Thyroid gland (tissue), 4 donors: ENCODE measurements at regions not wholly inside any gene's neighbourhood (a gene's known extent, or its start where the extent isn't known, plus 50 kb on each side); places are given as distances from the start of the nearest gene placed in this dataset.

Experiments
- CTCF ChIP-seq, 6 experiments: fragments of 200-600 bp in 3 of 6; fragments of 450-650 bp in 3 of 6; sonication (generic) in 3 of 6; IDR thresholded peaks; one replicate each; pipeline ENCODE4 v1.5.1; 2016 to 2019; ENCODE audit warnings: antibody characterized with exemption in 6 of 6, mild to moderate bottlenecking in 2 of 6, inconsistent platforms in 1 of 6, moderate library complexity in 1 of 6
- POLR2A ChIP-seq, 2 donors: fragments of 450-650 bp; IDR thresholded peaks; one replicate each; pipeline ENCODE4 v1.6.1; 2017; ENCODE audit warnings: antibody characterized with exemption in 2 of 2, mild to moderate bottlenecking in 2 of 2, moderate library complexity in 1 of 2

- no peak for TF ChIP-seq CTCF (IDR thresholded peaks at IDR 0.05)
- no peak for TF ChIP-seq POLR2A (IDR thresholded peaks at IDR 0.05)
These were observed 213.3 kb upstream of the SSTR4 start for GRCh38 chr20:22821796-22822195.
